SK-N-SH (cell line): ENCODE measurements at regions not wholly inside any gene's neighbourhood (a gene's known extent, or its start where the extent isn't known, plus 50 kb on each side); places are given as distances from the start of the nearest gene placed in this dataset.

Experiments
- CTCF ChIA-PET: fragments of 300-600, 350-600 bp; formaldehyde crosslinking; extraction: SDS; loops from one replicate; lab custom pipeline; 2021; lab: Yijun Ruan, JAX
- POLR2A ChIA-PET: fragments of 350-600 bp; sonication (Branson Sonifier 250); formaldehyde crosslinking; extraction: SDS; loops from one replicate; lab custom pipeline; 2020; ENCODE audit warnings: antibody characterized with exemption, inconsistent platforms; lab: Yijun Ruan, JAX
- DNase-seq: peaks from one replicate; pipeline ENCODE4 v3.0.0; 2012
- H2AFZ ChIP-seq: fragments of 200-600 bp; sonication (generic); 2 replicates; pipeline ENCODE4 v1.8.1; 2016; ENCODE audit warnings: antibody characterized with exemption, mild to moderate bottlenecking, low read depth
- H3F3A ChIP-seq: fragments of 200-600 bp; sonication (generic); replicated peaks from 2 replicates; pipeline ENCODE3; 2016; ENCODE audit warnings: antibody characterized with exemption, mild to moderate bottlenecking; ENCODE audit not compliant: insufficient read depth
- H3K27ac ChIP-seq, 2 experiments: fragments of 200-500 bp in 1 of 2; fragments of 200-600 bp in 1 of 2; sonication (Bioruptor generic) in 1 of 2; sonication (generic), shearing (Covaris generic) in 1 of 2; 2 replicates each; pipeline versions ENCODE4 v1.5.1 to v1.6.1; 2014 to 2016; ENCODE audit warnings: low read depth in 2 of 2, inconsistent platforms in 1 of 2, low read length in 1 of 2, mild to moderate bottlenecking in 1 of 2, mixed read lengths in 1 of 2
- H3K27me3 ChIP-seq: fragments of 200-600 bp; sonication (generic), shearing (Covaris generic); 2 replicates; pipeline ENCODE4 v1.6.1; 2016; ENCODE audit warnings: mixed run types; ENCODE audit not compliant: insufficient read depth
- H3K36me3 ChIP-seq, 2 experiments: fragments of 200-500 bp in 1 of 2; fragments of 200-600 bp in 1 of 2; sonication (Bioruptor generic) in 1 of 2; sonication (generic) in 1 of 2; replicated peaks in 1 of 2; 2 replicates each; pipeline versions ENCODE3 to v1.5.1; 2014 to 2016; ENCODE audit warnings: low read length in 1 of 2, mild to moderate bottlenecking in 1 of 2; ENCODE audit not compliant: insufficient read depth in 2 of 2, control insufficient read depth in 1 of 2
- H3K4me1 ChIP-seq, 2 experiments: fragments of 200-500 bp in 1 of 2; fragments of 200-600 bp in 1 of 2; sonication (Bioruptor generic) in 1 of 2; sonication (generic), shearing (Covaris generic) in 1 of 2; 2 replicates each; pipeline versions ENCODE4 v1.5.1 to v1.6.1; 2014 to 2016; ENCODE audit warnings: low read depth in 1 of 2, low read length in 1 of 2, mixed run types in 1 of 2; ENCODE audit not compliant: insufficient read depth in 2 of 2, control insufficient read depth in 1 of 2
- H3K4me2 ChIP-seq: fragments of 200-600 bp; sonication (generic), shearing (Covaris generic); 2 replicates; pipeline ENCODE4 v1.6.1; 2017; ENCODE audit warnings: mixed run types
- H3K4me3 ChIP-seq, 2 experiments: fragments of 200-500 bp in 1 of 2; fragments of 200-600 bp in 1 of 2; sonication (Bioruptor generic) in 1 of 2; sonication (generic), shearing (Covaris generic) in 1 of 2; 2 replicates each; pipeline versions ENCODE4 v1.5.1 to v1.8.1; 2014 to 2016; ENCODE audit warnings: low read depth in 2 of 2, inconsistent platforms in 1 of 2, low read length in 1 of 2, mild to moderate bottlenecking in 1 of 2, mixed read lengths in 1 of 2, moderate library complexity in 1 of 2
- H3K79me2 ChIP-seq: fragments of 200-600 bp; sonication (generic); 2 replicates; pipeline ENCODE4 v1.8.1; 2017; ENCODE audit warnings: mild to moderate bottlenecking; ENCODE audit not compliant: insufficient read depth
- H3K9ac ChIP-seq: fragments of 200-600 bp; sonication (generic); 2 replicates; pipeline ENCODE4 v1.6.1; 2017; ENCODE audit warnings: mixed run types
- H3K9me2 ChIP-seq: fragments of 200-600 bp; sonication (generic); 2 replicates; pipeline ENCODE4 v1.6.1; 2017; ENCODE audit warnings: mixed run types
- H3K9me3 ChIP-seq: fragments of 200-600 bp; sonication (generic); 2 replicates; pipeline ENCODE4 v1.6.1; 2017; ENCODE audit warnings: mixed run types, mild to moderate bottlenecking, moderate library complexity
- H4K20me1 ChIP-seq: fragments of 200-600 bp; sonication (generic); 2 replicates; pipeline ENCODE4 v1.6.1; 2017; ENCODE audit warnings: mild to moderate bottlenecking, mixed run types; ENCODE audit not compliant: insufficient read depth
- CTCF ChIP-seq: fragments of 200-600 bp; sonication (generic); IDR thresholded peaks from 2 replicates; pipeline ENCODE4 v1.6.1; 2017; ENCODE audit warnings: antibody characterized with exemption, mild to moderate bottlenecking, moderate library complexity
- ELF1 ChIP-seq: IDR thresholded peaks from 2 replicates; pipeline ENCODE4 v1.4.0; 2012
- EP300 ChIP-seq, 2 experiments: IDR thresholded peaks; 2 replicates each; pipeline versions ENCODE4 v1.4.0 to v1.6.1; 2012; ENCODE audit warnings: borderline replicate concordance in 1 of 2, low read depth in 1 of 2, low read length in 1 of 2
- FOSL2 ChIP-seq: IDR thresholded peaks from 2 replicates; pipeline ENCODE4 v1.4.0; 2012; ENCODE audit warnings: low read depth, mild to moderate bottlenecking, moderate library complexity, borderline replicate concordance
- FOXJ3 ChIP-seq: sonication (generic); formaldehyde crosslinking; IDR thresholded peaks from 2 replicates; pipeline ENCODE4 v1.5.1; 2020; ENCODE audit warnings: mild to moderate bottlenecking, missing genetic modification reagents
- FOXM1 ChIP-seq: IDR thresholded peaks from 2 replicates; pipeline ENCODE4 v1.4.0; 2012; ENCODE audit warnings: low read depth, mild to moderate bottlenecking
- GABPA ChIP-seq: IDR thresholded peaks from 2 replicates; pipeline ENCODE4 v1.4.0; 2012; ENCODE audit warnings: low read depth, mild to moderate bottlenecking
- IRF3 ChIP-seq: fragments of 150-350 bp; IDR thresholded peaks from 2 replicates; pipeline ENCODE4 v1.6.1; 2016; ENCODE audit warnings: mild to moderate bottlenecking, low read depth, low read length
- MEF2A ChIP-seq: IDR thresholded peaks from 2 replicates; pipeline ENCODE4 v1.4.0; 2012; ENCODE audit warnings: low read depth, borderline replicate concordance
- MXI1 ChIP-seq: IDR thresholded peaks from 2 replicates; pipeline ENCODE4 v1.6.1; 2012; ENCODE audit warnings: mild to moderate bottlenecking, low read depth, low read length, improper control_type of control experiment
- NFIC ChIP-seq: IDR thresholded peaks from 2 replicates; pipeline ENCODE4 v1.4.0; 2012; ENCODE audit warnings: borderline replicate concordance
- PBX3 ChIP-seq: IDR thresholded peaks from 2 replicates; pipeline ENCODE4; 2012
- POLR2AphosphoS5 ChIP-seq: IDR thresholded peaks from 2 replicates; pipeline ENCODE4 v1.6.1; 2012; ENCODE audit warnings: low read depth, low read length
- REST ChIP-seq: IDR thresholded peaks from 2 replicates; pipeline ENCODE4 v1.6.1; 2012; ENCODE audit warnings: mild to moderate bottlenecking, low read depth, low read length, moderate library complexity
- RFX5 ChIP-seq: IDR thresholded peaks from 2 replicates; pipeline ENCODE4 v1.6.1; 2012; ENCODE audit warnings: mild to moderate bottlenecking, improper control_type of control experiment, low read length
- SIN3A ChIP-seq: IDR thresholded peaks from 2 replicates; pipeline ENCODE4 v1.6.1; 2012; ENCODE audit warnings: low read depth, mild to moderate bottlenecking, low read length, moderate library complexity, borderline replicate concordance
- SMC3 ChIP-seq: IDR thresholded peaks from 2 replicates; pipeline ENCODE4 v1.6.1; 2012; ENCODE audit warnings: low read depth, low read length, improper control_type of control experiment
- TCF12 ChIP-seq: IDR thresholded peaks from 2 replicates; pipeline ENCODE4 v1.4.0; 2012
- TEAD4 ChIP-seq: IDR thresholded peaks from 2 replicates; pipeline ENCODE4 v1.4.0; 2012; ENCODE audit warnings: mild to moderate bottlenecking, borderline replicate concordance; ENCODE audit not compliant: insufficient read depth
- USF1 ChIP-seq: IDR thresholded peaks from 2 replicates; pipeline ENCODE4 v1.4.0; 2012; ENCODE audit warnings: low read depth, borderline replicate concordance
- YY1 ChIP-seq: IDR thresholded peaks from 2 replicates; pipeline ENCODE4 v1.4.0; 2012; ENCODE audit warnings: low read depth, mild to moderate bottlenecking
- ZBTB33 ChIP-seq: IDR thresholded peaks from 2 replicates; pipeline ENCODE4 v1.4.0; 2012; ENCODE audit warnings: low read depth, borderline replicate concordance
- WGBS: methylation state at CpG from one replicate; pipeline ENCODE4 v1.1.6; 2017; ENCODE audit warnings: low lambda C conversion rate; 5-methylcytosine and 5-hydroxymethylcytosine counted together

GRCh38 chr6:47137073-47137472 lies 94.9 kb upstream of the ADGRF1 start (continued):
- TF ChIP-seq CTCF: no peak
- TF ChIP-seq GABPA: no peak
- TF ChIP-seq MXI1: no peak
- no peak for TF ChIP-seq ELF1
- no peak for TF ChIP-seq IRF3
- no peak for TF ChIP-seq TEAD4
- TF ChIP-seq YY1: no peak

- Histone ChIP-seq H3K9me3 (no peaks in the 10 kb centered on the region), H3K27me3 (no peaks in the 10 kb centered on the region), H3K9ac (peak overlapping the region; percentile 35; the same call in 1 of the 2 replicates), H4K20me1 (no peaks in the 10 kb centered on the region), H3F3A (peaks cover 9% of the 10 kb centered on the region), H3K4me3 (no peak overlapping the region), H2AFZ (no peak overlapping the region), H3K4me2 (peak overlapping the region; percentile 60), H3K36me3 (no peaks in the 10 kb centered on the region), H3K9me2 (no peaks in the 10 kb centered on the region), H3K27ac (peak overlapping the region in 1 of 2 experiments; percentile 89; a peak in 2 of 4 replicates), H3K79me2 (no peaks in the 10 kb centered on the region), H3K4me1 (peaks cover 0 to 21% of the 10 kb centered on the region in 2 experiments; a peak in 3 of 4 replicates)
- WGBS: 29% methylated on average over 3 of the region's 3 CpGs
- ChIA-PET POLR2A (no interaction called here), CTCF (interaction anchor here (0.6 kb wide), 1 partner anchor 24 kb away, joined by 4 read pairs; no protein-coding TSS in a partner anchor)
- no peak for DNase-seq
- TF ChIP-seq POLR2AphosphoS5 (peak; percentile 39; the same call in 1 of the 2 replicates), FOXJ3 (CRISPR knock-in tag) (no peak), FOXM1 (peak; percentile 59; the same call in 1 of the 2 replicates), SIN3A (no peak), NFIC (peak; percentile 93), ZBTB33 (no peak), YY1 (0 out of 2 replicates have a peak, but pooled peaks have one; percentile 17), EP300 (IDR thresholded peaks at IDR 0.05; ENCODE audit: borderline replicate concordance in 1 of 2, low read depth in 1 of 2, low read length in 1 of 2) (peak in 1 of 2 experiments; percentile 82; a peak in 2 of 4 replicates), TCF12 (peak; percentile 88), USF1 (no peak), REST (no peak), ELF1 (no peak), RFX5 (no peak), SMC3 (no peak), TEAD4 (peak; percentile 60; the same call in 1 of the 2 replicates), MXI1 (no peak), FOSL2 (peak; percentile 90), PBX3 (peak; percentile 82), MEF2A (peak; percentile 63; the same call in 1 of the 2 replicates)
Measured at GRCh38 chr6:47135772-47136171, 93.6 kb upstream of the ADGRF1 start.
